Gastroesophageal sphincter (tissue), 4 donors: ENCODE measurements at regions not wholly inside any gene's neighbourhood (a gene's known extent, or its start where the extent isn't known, plus 50 kb on each side); places are given as distances from the start of the nearest gene placed in this dataset.
"Not testable (repeated sequence)": the region's sequence is repeated elsewhere in the genome, so short reads cannot be mapped to it uniquely, and the experiment has no call there.

Source experiments
- ATAC-seq: fragments of 150-250 bp; one replicate; pipeline ENCODE4 v1.9.1; 2016; ENCODE audit warnings: mild to moderate bottlenecking, moderate library complexity
- H3K27ac ChIP-seq, 4 donors: fragments of 200-600 bp; sonication (generic) in 3 of 4; 1 replicate in 3 of 4; 2 replicates in 1 of 4; pipeline ENCODE4 v1.5.1; 2016 to 2019
- H3K27me3 ChIP-seq: fragments of 200-600 bp; sonication (generic); one replicate; pipeline ENCODE4 v1.5.1; 2019
- H3K36me3 ChIP-seq, 2 donors: fragments of 200-600 bp; sonication (generic); one replicate each; pipeline ENCODE4 v1.5.1; 2019; ENCODE audit warnings: control low read depth in 1 of 2
- H3K4me1 ChIP-seq, 3 donors: fragments of 200-600 bp; sonication (generic); 1 replicate in 2 of 3; 2 replicates in 1 of 3; pipeline ENCODE4 v1.5.1; 2016 to 2019; ENCODE audit warnings: control low read depth in 2 of 3
- H3K4me3 ChIP-seq, 2 donors: fragments of 200-600 bp; sonication (generic); one replicate each; pipeline ENCODE4 v1.5.1; 2019; ENCODE audit warnings: mild to moderate bottlenecking in 1 of 2, moderate library complexity in 1 of 2
- H3K9me3 ChIP-seq, 3 donors: fragments of 200-600 bp; sonication (generic); one replicate each; pipeline ENCODE4 v1.5.1; 2017 to 2019; ENCODE audit warnings: control low read depth in 2 of 3
- EP300 ChIP-seq: sonication (generic); formaldehyde crosslinking; IDR thresholded peaks from one replicate; pipeline ENCODE4 v1.6.1; 2017; ENCODE audit warnings: antibody characterized with exemption, mild to moderate bottlenecking
- POLR2A ChIP-seq, 2 donors: fragments of 450-650 bp; IDR thresholded peaks; one replicate each; pipeline ENCODE4 v1.6.1; 2017; ENCODE audit warnings: antibody characterized with exemption in 2 of 2, mild to moderate bottlenecking in 2 of 2, moderate library complexity in 1 of 2
- POLR2AphosphoS5 ChIP-seq: sonication (generic); formaldehyde crosslinking; IDR thresholded peaks from one replicate; pipeline ENCODE4 v1.6.1; 2017; ENCODE audit warnings: antibody characterized with exemption
- WGBS, 2 donors: methylation state at CpG; one replicate each; pipeline ENCODE4 v1.1.5; 2018; ENCODE audit warnings: low coverage in 1 of 2; 5-methylcytosine and 5-hydroxymethylcytosine counted together
- TF ChIP-seq, protein P1 (sequence below), 4 experiments: fragments of 200-600 bp in 2 of 4; fragments of 450-650 bp in 2 of 4; sonication (generic) in 1 of 4; IDR thresholded peaks; one replicate each; pipeline ENCODE4 v1.5.1; 2017 to 2019; ENCODE audit warnings: antibody characterized with exemption in 4 of 4, mild to moderate bottlenecking in 2 of 4, moderate library complexity in 2 of 4

DNA sequence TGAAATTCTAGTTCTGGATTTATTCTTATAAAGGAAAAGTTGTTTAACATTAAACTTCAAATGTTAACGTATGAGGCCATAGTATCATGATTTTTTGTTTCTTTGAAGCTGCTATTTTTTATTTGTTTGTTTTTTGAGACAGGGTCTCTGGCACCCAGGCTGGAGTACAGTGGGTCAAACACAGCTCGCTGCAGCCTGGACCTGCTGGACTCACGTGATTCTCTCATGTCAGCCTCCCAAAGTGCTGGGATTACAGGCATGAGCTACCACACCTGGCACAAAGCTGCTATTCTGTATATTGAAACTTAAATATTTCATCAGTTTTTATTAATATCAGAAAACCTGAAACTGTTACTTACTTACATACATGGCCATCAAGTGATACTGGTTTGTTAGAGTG lies 89.5 kb upstream of the RPRM start:
- ATAC-seq: no peak
- Histone ChIP-seq H3K9me3 (no peaks in the 10 kb centered on the region), H3K27me3 (no peaks in the 10 kb centered on the region), H3K27ac (no peak overlapping the region), H3K4me3 (no peak overlapping the region), H3K4me1 (no peaks in the 10 kb centered on the region), H3K36me3 (no peaks in the 10 kb centered on the region)
- WGBS, 2 donors: 16 to 34% methylated on average over 3 of the region's 3 CpGs
- TF ChIP-seq EP300 (no peak), POLR2A (IDR thresholded peaks at IDR 0.05) (no peak), POLR2AphosphoS5 (no peak)
- TF ChIP-seq, protein P1, sequence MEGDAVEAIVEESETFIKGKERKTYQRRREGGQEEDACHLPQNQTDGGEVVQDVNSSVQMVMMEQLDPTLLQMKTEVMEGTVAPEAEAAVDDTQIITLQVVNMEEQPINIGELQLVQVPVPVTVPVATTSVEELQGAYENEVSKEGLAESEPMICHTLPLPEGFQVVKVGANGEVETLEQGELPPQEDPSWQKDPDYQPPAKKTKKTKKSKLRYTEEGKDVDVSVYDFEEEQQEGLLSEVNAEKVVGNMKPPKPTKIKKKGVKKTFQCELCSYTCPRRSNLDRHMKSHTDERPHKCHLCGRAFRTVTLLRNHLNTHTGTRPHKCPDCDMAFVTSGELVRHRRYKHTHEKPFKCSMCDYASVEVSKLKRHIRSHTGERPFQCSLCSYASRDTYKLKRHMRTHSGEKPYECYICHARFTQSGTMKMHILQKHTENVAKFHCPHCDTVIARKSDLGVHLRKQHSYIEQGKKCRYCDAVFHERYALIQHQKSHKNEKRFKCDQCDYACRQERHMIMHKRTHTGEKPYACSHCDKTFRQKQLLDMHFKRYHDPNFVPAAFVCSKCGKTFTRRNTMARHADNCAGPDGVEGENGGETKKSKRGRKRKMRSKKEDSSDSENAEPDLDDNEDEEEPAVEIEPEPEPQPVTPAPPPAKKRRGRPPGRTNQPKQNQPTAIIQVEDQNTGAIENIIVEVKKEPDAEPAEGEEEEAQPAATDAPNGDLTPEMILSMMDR (IDR thresholded peaks at IDR 0.05): no peak

DNA sequence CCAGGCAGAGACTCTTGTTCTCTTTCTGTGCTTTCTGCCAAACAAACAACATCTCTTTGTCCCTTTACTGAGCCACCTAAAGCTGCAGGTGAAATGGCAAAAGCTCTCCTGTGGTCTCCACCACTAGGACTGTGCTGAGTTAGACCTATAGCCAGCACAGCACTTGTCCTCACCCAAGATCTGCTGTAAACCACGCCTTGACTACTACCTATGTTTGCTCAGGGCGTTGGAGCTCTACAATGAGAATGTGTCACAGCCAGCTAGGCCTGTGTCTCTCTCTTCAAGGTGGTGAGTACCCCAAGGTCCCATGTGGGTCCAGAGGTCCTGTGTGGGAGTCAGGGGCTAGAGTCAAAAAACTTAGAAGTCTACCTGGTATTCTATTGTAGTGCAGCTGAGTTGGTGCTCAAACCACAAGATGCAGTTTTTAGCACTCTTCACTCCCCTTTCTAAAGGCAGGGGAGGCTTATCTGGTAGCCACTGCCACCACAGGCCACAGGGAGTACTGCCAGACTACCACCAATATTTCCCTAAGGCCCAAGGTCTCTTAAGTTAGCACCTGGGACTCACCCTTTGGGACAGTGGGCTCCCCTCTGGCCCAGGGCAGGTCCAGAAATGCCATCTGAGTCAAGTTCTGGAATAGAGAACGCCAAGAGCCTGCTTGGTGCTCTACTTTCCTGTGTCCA lies 96.8 kb upstream of the RPRM start:
- Histone ChIP-seq H3K4me1 (no peaks in the 10 kb centered on the region), H3K4me3 (no peak overlapping the region), H3K36me3 (no peaks in the 10 kb centered on the region), H3K9me3 (no peaks in the 10 kb centered on the region), H3K27me3 (no peaks in the 10 kb centered on the region), H3K27ac (no peak overlapping the region)
- WGBS, 2 donors: 57 to 60% methylated on average over 1 to 2 of the region's 3 CpGs
- ATAC-seq: no peak
- TF ChIP-seq, protein P1 (IDR thresholded peaks at IDR 0.05): no peak
- no peak for TF ChIP-seq POLR2A (IDR thresholded peaks at IDR 0.05)
- no peak for TF ChIP-seq EP300
- no peak for TF ChIP-seq POLR2AphosphoS5

DNA sequence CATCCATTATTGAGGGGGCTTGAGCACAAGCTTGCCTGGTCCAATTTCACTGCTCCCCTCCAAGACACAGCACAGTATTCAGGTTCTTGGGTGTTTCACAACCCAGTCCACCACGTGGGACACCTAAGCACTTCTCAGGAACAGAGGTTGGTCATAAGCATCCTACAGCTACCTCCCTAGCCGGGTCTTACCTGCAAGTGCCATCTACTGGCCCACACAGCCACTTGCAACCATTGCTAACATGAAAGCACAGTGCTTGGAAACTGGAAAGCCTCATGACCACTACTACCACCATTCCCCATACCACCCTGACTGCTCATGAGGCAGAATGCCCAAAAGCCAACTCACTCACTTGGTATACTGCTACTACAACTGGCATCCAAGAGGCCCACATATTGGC lies 105.7 kb upstream of the RPRM start:
- WGBS, 2 donors: no CpG with 5 or more reads among the region's 2 CpGs
- Histone ChIP-seq H3K4me3 (no peak overlapping the region), H3K27me3 (no peaks in the 10 kb centered on the region), H3K9me3 (peaks cover 0 to 10% (median 0%) of the 10 kb centered on the region in 3 donors), H3K4me1 (no peaks in the 10 kb centered on the region), H3K36me3 (no peaks in the 10 kb centered on the region), H3K27ac (no peak overlapping the region)
- TF ChIP-seq, protein P1 (IDR thresholded peaks at IDR 0.05): no peak
- no peak for TF ChIP-seq EP300
- TF ChIP-seq POLR2A (IDR thresholded peaks at IDR 0.05): no peak
- no peak for TF ChIP-seq POLR2AphosphoS5
- no peak for ATAC-seq

DNA sequence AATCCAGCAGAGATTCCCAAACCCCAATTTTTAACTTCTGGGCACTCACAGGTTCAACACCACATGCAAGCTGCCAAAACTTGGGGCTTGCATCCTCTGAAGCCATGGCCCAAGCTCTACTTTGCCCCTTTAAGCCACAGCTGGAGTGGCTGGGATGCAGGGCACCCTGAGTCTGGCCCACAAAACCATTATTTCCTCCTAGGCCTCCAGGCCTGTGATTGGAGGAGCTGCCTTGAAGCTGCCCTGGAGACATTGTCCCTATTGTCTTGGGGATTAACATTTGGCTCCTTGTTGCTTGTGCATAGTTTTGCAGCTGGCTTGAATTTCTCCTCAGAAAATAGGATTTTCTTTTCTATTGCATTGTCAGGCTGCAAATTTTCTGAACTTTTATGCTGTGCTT lies 109.8 kb upstream of the RPRM start:
- H3K9me3 ChIP-seq: peaks cover 0 to 10% (median 0%) of the 10 kb centered on the region in 3 donors

DNA sequence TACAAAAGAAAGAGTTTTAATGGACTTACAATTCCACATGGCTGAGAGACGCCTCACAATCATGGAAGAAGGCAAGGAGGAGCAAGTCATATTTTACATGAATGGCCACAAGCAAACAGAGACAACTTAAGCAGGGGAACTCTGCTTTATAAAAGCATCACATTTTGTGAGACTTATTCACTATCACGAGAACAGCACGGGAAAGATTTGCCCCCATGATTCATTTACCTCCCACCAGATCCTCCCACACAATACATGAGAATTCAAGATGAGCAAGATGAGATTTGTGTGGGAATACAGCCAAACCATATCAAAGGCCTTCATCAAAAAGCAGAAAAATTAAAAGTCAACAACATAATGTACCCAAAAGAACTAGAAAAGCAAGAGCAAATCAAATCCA lies 111.0 kb upstream of the RPRM start:
- Histone ChIP-seq H3K9me3 (peaks cover 0 to 10% (median 0%) of the 10 kb centered on the region in 3 donors), H3K27ac (no peak overlapping the region), H3K36me3 (no peaks in the 10 kb centered on the region), H3K4me1 (no peaks in the 10 kb centered on the region), H3K27me3 (no peaks in the 10 kb centered on the region), H3K4me3 (no peak overlapping the region)
- no peak for ATAC-seq
- WGBS, 2 donors: 65 to 69% methylated on average over 3 of the region's 3 CpGs
- TF ChIP-seq POLR2A (IDR thresholded peaks at IDR 0.05): no peak
- no peak for TF ChIP-seq POLR2AphosphoS5
- TF ChIP-seq, protein P1 (IDR thresholded peaks at IDR 0.05): no peak
- TF ChIP-seq EP300: no peak

More for the DNA sequence above, 109.8 kb upstream of the RPRM start:
- no peak overlapping the region for H3K27ac ChIP-seq
- no peak overlapping the region for H3K4me3 ChIP-seq
- no peak for ATAC-seq
- H3K36me3 ChIP-seq: no peaks in the 10 kb centered on the region
- TF ChIP-seq EP300 (no peak), POLR2A (IDR thresholded peaks at IDR 0.05) (no peak), POLR2AphosphoS5 (no peak)
- TF ChIP-seq, protein P1 (IDR thresholded peaks at IDR 0.05): no peak
- H3K4me1 ChIP-seq: no peaks in the 10 kb centered on the region
- no peaks in the 10 kb centered on the region for H3K27me3 ChIP-seq

DNA sequence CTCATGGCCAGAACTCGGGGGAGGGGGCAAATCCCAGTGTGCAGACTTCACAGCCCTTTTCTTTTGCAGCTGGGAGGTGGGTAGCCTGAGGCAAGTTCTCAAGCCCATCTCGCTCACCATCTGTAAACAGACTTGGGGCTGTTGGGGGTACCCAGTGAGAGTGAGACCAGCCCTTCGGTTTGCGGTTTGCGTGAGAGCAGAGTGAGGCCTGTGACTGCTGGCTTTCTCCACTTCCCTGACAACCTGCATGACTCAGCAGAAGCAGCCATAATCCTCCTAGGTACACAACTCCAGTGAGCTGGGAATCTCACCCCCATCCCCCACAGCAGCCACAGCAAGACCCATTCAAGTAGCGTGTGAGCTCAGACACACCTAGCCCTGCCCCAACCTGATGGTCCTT lies 114.5 kb upstream of the RPRM start:
- not testable (repeated sequence) for H3K27me3 ChIP-seq, H3K4me1 ChIP-seq, H3K4me3 ChIP-seq, H3K27ac ChIP-seq, H3K9me3 ChIP-seq, ATAC-seq, H3K36me3 ChIP-seq
- WGBS, 2 donors: 40 to 86% methylated on average over 1 to 3 of the region's 6 CpGs
